Iris pigment epithelial cell (primary cell): ENCODE measurements at regions not wholly inside any gene's neighbourhood (a gene's known extent, or its start where the extent isn't known, plus 50 kb on each side); places are given as distances from the start of the nearest gene placed in this dataset.

ENCODE experiments used
- DNase-seq: peaks from one replicate; pipeline ENCODE4 v3.0.0-alpha.2; 2011; ENCODE audit warnings: low read depth

GRCh38 chr13:90070362-90070761 lies 1277.1 kb upstream of the MIR17HG start:
- peak; percentile 8 for DNase-seq

DNA sequence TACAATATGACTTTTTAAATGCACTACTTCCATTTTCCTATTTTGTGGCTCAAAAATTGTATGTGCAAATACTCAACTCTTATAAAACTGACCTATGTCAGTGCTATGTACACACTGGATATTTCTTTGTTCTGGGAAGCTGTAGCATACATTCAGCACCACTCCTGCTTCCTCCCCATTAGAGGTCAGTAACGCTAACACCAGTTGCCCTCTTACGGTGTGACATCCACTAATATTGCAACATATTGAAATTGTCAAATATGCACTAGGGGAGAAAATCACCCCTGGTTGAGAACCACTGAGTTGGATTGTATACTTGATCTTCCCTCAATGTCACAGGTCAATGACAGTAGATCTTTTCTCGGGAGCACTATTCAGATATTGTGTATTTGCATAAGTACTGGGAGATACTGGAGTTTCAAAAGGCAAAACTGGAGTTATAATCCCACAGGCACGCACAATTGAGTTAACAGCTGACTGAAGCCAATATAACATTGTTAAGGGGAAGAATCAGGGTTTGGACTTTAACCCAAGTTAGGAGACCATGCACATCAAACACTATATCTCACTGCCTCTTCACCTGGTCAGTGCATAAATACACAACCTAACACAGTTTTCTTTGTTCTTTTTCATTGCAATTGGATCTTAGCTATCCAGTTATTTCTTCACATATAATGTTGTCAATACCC lies 1276.5 kb upstream of the MIR17HG start:
- no peak for DNase-seq

DNA sequence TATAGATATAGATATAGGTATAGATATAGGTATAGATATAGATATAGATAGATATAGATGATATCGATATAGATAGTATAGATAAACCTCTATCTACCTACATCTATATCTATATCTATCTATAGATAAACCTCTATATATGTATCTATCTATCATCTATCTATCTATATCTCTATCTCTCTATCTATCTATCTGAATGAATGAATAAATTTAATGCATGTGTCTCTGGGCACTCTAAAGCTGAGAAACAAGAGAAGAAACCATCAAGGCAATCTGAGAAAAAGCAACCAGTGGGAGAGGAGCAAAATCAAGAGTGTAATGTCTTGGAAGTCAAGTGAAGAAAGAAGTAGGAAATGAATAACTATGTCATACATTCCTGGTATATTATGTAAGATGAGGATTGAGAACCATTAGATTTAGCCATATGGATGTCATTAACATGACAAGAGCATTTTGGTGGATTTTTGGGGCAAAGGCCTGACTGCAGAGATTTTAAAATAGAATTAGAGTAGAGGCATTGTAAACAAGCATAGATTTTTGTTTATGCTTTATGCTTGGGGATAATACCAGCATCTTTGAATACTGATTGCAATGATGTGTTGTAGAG lies 1262.7 kb upstream of the MIR17HG start:
- DNase-seq, result no peak

- DNase-seq, result no peak
These were observed 1258.4 kb upstream of the MIR17HG start for GRCh38 chr13:90089051-90089450.

GRCh38 chr13:90091611-90092010 lies 1255.9 kb upstream of the MIR17HG start:
- DNase-seq, result no peak

DNA sequence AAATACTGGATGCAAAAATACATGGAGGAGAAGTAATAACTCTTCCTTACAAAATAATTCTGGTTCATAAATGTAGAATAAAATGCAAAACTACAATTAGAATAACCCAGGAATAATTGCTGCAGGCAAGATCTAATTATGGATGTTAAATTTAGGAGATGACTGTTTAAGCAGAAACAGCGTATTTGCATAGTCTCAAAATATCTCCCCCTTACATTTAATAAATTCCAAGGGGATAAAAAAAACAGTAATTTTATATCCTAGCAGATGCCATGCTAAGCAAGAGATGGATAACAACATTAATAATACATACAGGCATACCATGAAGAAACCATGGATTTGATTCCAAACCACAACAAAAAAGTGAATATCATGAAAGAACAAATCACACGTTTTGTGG lies 1253.1 kb upstream of the MIR17HG start:
- no peak for DNase-seq

GRCh38 chr13:90098577-90098976 lies 1248.9 kb upstream of the MIR17HG start:
- DNase-seq, result no peak

GRCh38 chr13:90099847-90100246 lies 1247.6 kb upstream of the MIR17HG start:
- DNase-seq, result no peak

DNA sequence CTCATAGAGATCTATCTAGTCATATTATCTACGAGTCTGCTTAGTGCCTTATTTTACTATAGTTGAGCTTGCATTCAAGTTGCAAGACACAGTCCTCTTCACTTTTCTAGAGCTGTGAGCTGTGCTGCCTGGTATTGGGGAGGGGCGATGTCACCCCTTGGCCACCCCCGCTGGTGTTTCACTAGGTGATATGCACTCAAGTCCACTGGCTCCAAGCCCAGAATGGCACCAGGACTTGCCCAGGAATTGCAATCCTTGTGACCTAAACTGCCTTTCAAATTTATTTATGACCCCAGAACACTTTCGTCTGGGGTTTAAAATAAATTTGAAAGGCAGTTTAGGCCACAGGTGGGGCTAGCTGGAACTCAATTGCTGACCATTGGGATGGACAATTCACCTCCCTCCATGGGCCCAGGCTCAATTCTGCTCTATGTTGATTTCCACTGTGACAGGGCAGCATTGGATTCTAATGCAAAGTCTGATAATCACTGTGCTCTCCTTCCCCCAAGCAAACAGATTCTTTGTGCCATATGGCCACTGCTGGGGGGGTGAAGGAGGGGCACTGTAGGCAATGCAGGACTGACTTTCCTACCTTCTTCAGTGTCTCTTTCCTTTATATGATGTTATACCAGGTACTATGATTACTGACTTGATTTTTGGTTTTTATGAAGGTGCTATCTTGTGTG lies 1244.2 kb upstream of the MIR17HG start:
- no peak for DNase-seq

- no peak for DNase-seq
These were observed 1242.7 kb upstream of the MIR17HG start for GRCh38 chr13:90104764-90105163.

DNA sequence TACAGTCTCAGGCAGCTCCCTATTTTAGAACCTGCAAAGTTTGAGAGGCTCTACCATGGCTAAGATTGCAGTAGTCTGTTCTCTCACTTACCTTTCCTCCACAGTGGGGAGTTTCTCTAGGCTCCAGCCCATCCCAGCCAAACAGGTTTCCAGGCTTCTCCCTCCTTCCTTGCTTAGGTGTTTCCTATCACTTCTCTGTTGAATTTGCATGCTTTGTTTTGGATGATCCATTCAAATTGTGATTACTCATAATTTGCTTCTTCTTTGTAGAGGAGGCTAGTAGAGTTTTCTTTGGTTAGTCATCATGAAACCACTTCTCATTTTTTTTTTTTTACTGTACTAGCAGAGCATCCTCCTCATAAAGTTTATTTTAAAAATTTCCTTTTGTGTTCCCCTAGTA lies 1242.2 kb upstream of the MIR17HG start:
- peak; percentile 9 for DNase-seq

DNA sequence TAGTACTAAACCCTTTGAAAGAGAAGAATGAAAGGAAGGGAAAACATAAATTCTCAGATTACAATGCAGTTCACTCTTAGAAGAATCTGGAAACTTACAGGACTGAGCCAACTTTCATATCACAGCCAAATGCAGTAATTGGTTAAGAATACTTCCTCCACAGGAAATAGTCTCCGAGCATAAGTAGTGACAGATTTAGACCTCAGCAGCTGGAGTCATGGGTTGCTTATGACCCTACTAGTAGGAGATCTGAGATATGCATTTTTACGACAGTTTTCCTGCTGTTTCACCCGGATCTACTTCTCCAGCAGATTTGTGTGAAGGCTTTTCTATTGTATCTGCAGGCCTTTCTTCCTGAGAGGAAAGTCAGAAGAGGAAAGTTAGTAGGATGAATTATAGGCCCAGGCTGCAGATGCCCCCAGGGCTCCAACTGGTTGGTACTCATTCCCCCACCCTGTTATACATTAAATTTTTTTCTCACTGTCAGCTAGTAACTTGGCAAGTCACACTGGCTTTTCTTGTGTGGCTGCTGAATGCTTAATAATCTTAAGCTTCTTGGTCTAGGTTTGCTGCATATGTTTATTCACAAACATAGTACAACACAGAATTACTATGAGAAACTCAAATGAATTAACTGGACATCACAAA lies 1241.5 kb upstream of the MIR17HG start:
- peak; percentile 41 for DNase-seq

DNA sequence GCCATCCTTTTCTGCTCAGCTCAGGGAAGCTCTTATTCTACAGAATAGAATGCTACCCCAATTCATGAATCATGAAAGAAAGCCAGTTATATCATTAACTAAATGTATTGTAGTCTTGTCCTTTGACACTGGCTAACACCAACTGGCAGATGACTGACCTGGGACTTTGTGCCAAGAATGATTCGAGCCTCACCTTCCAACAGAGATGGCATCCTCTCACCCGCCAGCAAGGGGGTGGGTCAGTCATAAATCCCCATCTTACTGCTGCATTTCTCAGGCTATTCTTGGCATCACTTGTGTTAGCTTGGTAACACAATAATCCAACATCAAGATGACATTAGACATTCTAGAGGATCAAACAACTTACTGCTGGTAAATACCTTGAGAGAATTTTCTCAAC lies 1239.8 kb upstream of the MIR17HG start:
- no peak for DNase-seq

DNA sequence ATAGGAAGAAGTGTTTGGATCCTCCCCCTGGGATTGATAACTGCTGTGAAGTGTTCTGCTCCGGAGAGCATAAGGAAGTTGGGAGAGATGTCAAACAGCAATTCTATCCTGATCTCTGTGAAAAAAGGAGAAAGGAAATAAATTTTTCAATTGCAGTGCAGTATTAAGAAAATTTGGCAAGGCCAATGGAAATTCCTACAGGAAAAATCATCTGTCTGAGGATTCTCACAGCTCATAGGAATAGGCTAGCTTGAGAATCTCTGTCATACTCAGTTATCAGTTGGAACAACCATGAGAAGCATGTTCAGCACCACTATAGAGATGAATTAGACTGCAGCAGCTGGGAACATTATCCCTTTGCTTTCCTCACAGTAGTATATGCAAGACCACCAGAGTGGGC lies 1238.9 kb upstream of the MIR17HG start:
- DNase-seq, result no peak

GRCh38 chr13:90116121-90116520 lies 1231.4 kb upstream of the MIR17HG start:
- DNase-seq, result no peak

GRCh38 chr13:90118467-90119071 lies 1228.9 kb upstream of the MIR17HG start:
- no peak for DNase-seq

GRCh38 chr13:90120026-90120425 lies 1227.5 kb upstream of the MIR17HG start:
- DNase-seq, result no peak

GRCh38 chr13:90121784-90122183 lies 1225.7 kb upstream of the MIR17HG start:
- DNase-seq, result no peak

GRCh38 chr13:90122531-90122930 lies 1225.0 kb upstream of the MIR17HG start:
- DNase-seq, result no peak

- no peak for DNase-seq
These were observed 1211.9 kb upstream of the MIR17HG start for GRCh38 chr13:90135558-90135957.

GRCh38 chr13:90142251-90142650 lies 1205.2 kb upstream of the MIR17HG start:
- no peak for DNase-seq

DNA sequence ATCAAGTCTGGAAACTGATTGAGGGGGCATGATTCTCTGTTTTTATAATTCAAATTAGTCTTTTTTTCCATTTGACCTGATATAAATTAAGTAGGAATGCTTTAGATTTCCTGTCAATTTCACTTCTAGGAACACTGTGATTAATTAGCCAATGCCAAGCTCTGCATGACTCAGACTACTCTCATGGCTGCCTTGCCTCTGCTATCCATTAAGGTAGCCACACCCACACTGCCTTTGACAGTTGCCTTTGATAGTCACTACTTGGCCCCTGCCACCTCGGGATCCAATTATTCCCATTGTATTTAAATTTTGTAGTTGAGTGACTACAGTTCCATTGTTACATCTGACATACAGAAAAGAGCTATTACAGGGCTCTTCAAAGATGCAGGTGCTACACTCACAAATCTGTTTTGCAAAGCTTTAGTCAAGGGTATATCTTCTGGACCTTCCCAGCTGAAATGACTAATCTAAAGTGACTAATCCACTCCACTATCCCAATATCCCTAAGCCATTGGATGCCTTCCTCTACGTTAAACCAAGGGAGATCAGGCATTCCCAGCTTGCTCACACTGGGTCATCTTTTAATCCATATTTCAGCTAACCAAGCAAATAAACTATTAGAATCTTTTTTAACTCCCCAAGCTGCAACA lies 1193.1 kb upstream of the MIR17HG start:
- no peak for DNase-seq
